Panc1 (cell line): ENCODE measurements at regions not wholly inside any gene's neighbourhood (a gene's known extent, or its start where the extent isn't known, plus 50 kb on each side); places are given as distances from the start of the nearest gene placed in this dataset.

ENCODE experiments used
- ATAC-seq: fragments of 200-7000 bp; cut with Tn5 transposase; 2 replicates; pipeline ENCODE4 v1.9.1; 2020; ENCODE audit warnings: mild to moderate bottlenecking, moderate library complexity
- BruUV-seq: library from RNA; stranded (reverse); fragments of 400-500 nt; replicated peaks from 2 replicates; lab custom pipeline; 2021; lab: Mats Ljungman, UMichigan
- CTCF ChIA-PET: fragments of 300-600 bp; sonication (Branson Sonifier 250); formaldehyde crosslinking; loops from one replicate; lab custom pipeline; 2022; ENCODE audit warnings: antibody characterized with exemption; lab: Charles Lee
- POLR2A ChIA-PET: fragments of 300-600 bp; sonication (Branson Sonifier 250); formaldehyde crosslinking; loops from one replicate; lab custom pipeline; 2022; ENCODE audit warnings: antibody characterized with exemption; lab: Charles Lee
- DNase-seq: peaks from one replicate; pipeline ENCODE4 v3.0.0-alpha.2; 2010; ENCODE audit warnings: low read depth, low spot score
- H3K27ac ChIP-seq: 2 replicates; pipeline ENCODE4 v1.5.1; 2011; ENCODE audit warnings: mild to moderate bottlenecking, low read length, inconsistent platforms
- H3K27me3 ChIP-seq: fragments of 200-500 bp; sonication (Bioruptor generic); 2 replicates; pipeline ENCODE4 v1.6.0; 2014; ENCODE audit warnings: low read length, inconsistent platforms; ENCODE audit not compliant: control insufficient read depth, insufficient read depth
- H3K36me3 ChIP-seq: fragments of 200-500 bp; sonication (Bioruptor generic); 2 replicates; pipeline ENCODE4 v1.5.1; 2014; ENCODE audit warnings: inconsistent platforms, mild to moderate bottlenecking, low read length, moderate library complexity; ENCODE audit not compliant: control insufficient read depth, insufficient read depth
- H3K4me1 ChIP-seq: 2 replicates; pipeline ENCODE4 v1.5.1; 2011; ENCODE audit warnings: inconsistent platforms, mild to moderate bottlenecking, low read length, moderate library complexity; ENCODE audit not compliant: control insufficient read depth, insufficient read depth
- H3K4me3 ChIP-seq, 2 experiments: 2 replicates each; pipeline ENCODE4 v1.5.1; 2011 to 2012; ENCODE audit warnings: low read depth in 2 of 2, low read length in 2 of 2, mild to moderate bottlenecking in 2 of 2, inconsistent platforms in 1 of 2, moderate library complexity in 1 of 2
- H3K9me3 ChIP-seq: fragments of 200-500 bp; sonication (Bioruptor generic); 2 replicates; pipeline ENCODE4 v1.5.1; 2014; ENCODE audit warnings: low read depth, mild to moderate bottlenecking, inconsistent platforms, low read length, moderate library complexity; ENCODE audit not compliant: control insufficient read depth, insufficient read depth
- CTCF ChIP-seq: fragments of 450-650 bp; IDR thresholded peaks from 2 replicates; pipeline ENCODE4 v1.5.1; 2017; ENCODE audit warnings: mild to moderate bottlenecking
- POLR2AphosphoS5 ChIP-seq: IDR thresholded peaks from 2 replicates; pipeline ENCODE4 v1.6.1; 2012; ENCODE audit warnings: mild to moderate bottlenecking, low read depth, low read length, moderate library complexity
- REST ChIP-seq, 2 experiments: IDR thresholded peaks; 2 replicates each; pipeline ENCODE4 v1.6.1; 2011 to 2012; ENCODE audit warnings: low read depth in 2 of 2, control low read depth in 1 of 2, low read length in 1 of 2, mild to moderate bottlenecking in 1 of 2, moderate library complexity in 1 of 2; ENCODE audit not compliant: insufficient read depth in 1 of 2
- SIN3A ChIP-seq: IDR thresholded peaks from 2 replicates; pipeline ENCODE4 v1.6.1; 2012; ENCODE audit warnings: low read depth, mild to moderate bottlenecking, low read length, moderate library complexity, borderline replicate concordance; ENCODE audit not compliant: insufficient read depth
- TCF7L2 ChIP-seq: IDR thresholded peaks from 2 replicates; pipeline ENCODE4 v1.6.1; 2011; ENCODE audit warnings: mild to moderate bottlenecking, low read depth, low read length, inconsistent platforms
- in situ Hi-C: cut with HindIII; loops from 2 replicates; pipeline ENCODE4 v1.10.0; 2016; ENCODE audit warnings: low sequenced_read_pairs, low pct_unique_long_range_greater_than_20kb
- intact Hi-C: fragments of 100-400 bp; cut with micrococcal nuclease; formaldehyde crosslinking; loops from one replicate; pipeline ENCODE4 v1.10.0; 2022; ENCODE audit not compliant: unreplicated experiment

- intact Hi-C loops: no loop called here
- BruUV-seq: no TSS peak
- Histone ChIP-seq H3K9me3 (no peaks in the 10 kb centered on the region), H3K27ac (no peak overlapping the region), H3K4me1 (no peaks in the 10 kb centered on the region), H3K36me3 (no peaks in the 10 kb centered on the region), H3K4me3 (no peak overlapping the region), H3K27me3 (no peaks in the 10 kb centered on the region)
- TF ChIP-seq TCF7L2: no peak
- TF ChIP-seq CTCF: no peak
- no peak for TF ChIP-seq POLR2AphosphoS5
- no peak for TF ChIP-seq SIN3A
- no peak for TF ChIP-seq REST (IDR thresholded peaks at IDR 0.05; ENCODE audit: insufficient read depth in 1 of 2, low read depth in 2 of 2, low read length in 1 of 2)
- in situ Hi-C loops: no loop called here
- ATAC-seq (no peak), DNase-seq (no peak)
- CTCF ChIA-PET: no interaction called here
- POLR2A ChIA-PET: no interaction called here
Observed at GRCh38 chr14:53743371-53743770, 213.3 kb downstream of the BMP4 start.

- intact Hi-C loops: no loop called here
- ChIA-PET POLR2A (no interaction called here), CTCF (no interaction called here)
- in situ Hi-C loops: no loop called here
- Histone ChIP-seq H3K4me3 (no peak overlapping the region), H3K27ac (no peak overlapping the region), H3K27me3 (no peaks in the 10 kb centered on the region), H3K4me1 (no peaks in the 10 kb centered on the region), H3K36me3 (no peaks in the 10 kb centered on the region), H3K9me3 (no peaks in the 10 kb centered on the region)
- no peak for TF ChIP-seq REST (IDR thresholded peaks at IDR 0.05; ENCODE audit: insufficient read depth in 1 of 2, low read depth in 2 of 2, low read length in 1 of 2)
- no peak for TF ChIP-seq SIN3A
- no peak for TF ChIP-seq TCF7L2
- TF ChIP-seq POLR2AphosphoS5: no peak
- no peak for TF ChIP-seq CTCF
- no TSS peak for BruUV-seq
- ATAC-seq: no peak
- no peak for DNase-seq
Observed at GRCh38 chr14:53742233-53742620, 214.4 kb downstream of the BMP4 start.
